IMR-90 (cell line): ENCODE measurements at regions not wholly inside any gene's neighbourhood (a gene's known extent, or its start where the extent isn't known, plus 50 kb on each side); places are given as distances from the start of the nearest gene placed in this dataset.

ENCODE experiments used
- BHLHE40 ChIP-seq: fragments of 150-350 bp; IDR thresholded peaks from 2 replicates; pipeline ENCODE4 v1.6.1; 2016; ENCODE audit warnings: mild to moderate bottlenecking, low read depth, low read length
- CEBPB ChIP-seq: IDR thresholded peaks from 2 replicates; pipeline ENCODE4 v1.6.1; 2012; ENCODE audit warnings: low read depth, low read length, improper control_type of control experiment
- CHD1 ChIP-seq: IDR thresholded peaks from 2 replicates; pipeline ENCODE4 v1.6.1; 2012; ENCODE audit warnings: low read depth, low read length, improper control_type of control experiment
- ELK1 ChIP-seq: fragments of 150-350 bp; IDR thresholded peaks from 2 replicates; pipeline ENCODE4 v1.6.1; 2016; ENCODE audit warnings: low read depth, mild to moderate bottlenecking, low read length, moderate library complexity, borderline replicate concordance
- MAFK ChIP-seq: IDR thresholded peaks from 2 replicates; pipeline ENCODE4 v1.6.1; 2012; ENCODE audit warnings: low read depth, low read length, improper control_type of control experiment
- MAZ ChIP-seq: IDR thresholded peaks from 2 replicates; pipeline ENCODE4 v1.6.1; 2012; ENCODE audit warnings: low read depth, mild to moderate bottlenecking, low read length, improper control_type of control experiment, moderate library complexity, borderline replicate concordance
- MXI1 ChIP-seq: IDR thresholded peaks from 2 replicates; pipeline ENCODE4 v1.6.1; 2012; ENCODE audit warnings: low read depth, mild to moderate bottlenecking, low read length, moderate library complexity, borderline replicate concordance
- POLR2A ChIP-seq: IDR thresholded peaks from 2 replicates; pipeline ENCODE4 v1.6.1; 2012; ENCODE audit warnings: mild to moderate bottlenecking, low read depth, low read length
- RAD21 ChIP-seq: IDR thresholded peaks from 2 replicates; pipeline ENCODE4 v1.6.1; 2012; ENCODE audit warnings: low read length, improper control_type of control experiment
- RFX5 ChIP-seq: IDR thresholded peaks from 2 replicates; pipeline ENCODE4 v1.8.0; 2012; ENCODE audit warnings: low read depth, mild to moderate bottlenecking, low read length, moderate library complexity
- SMC3 ChIP-seq: fragments of 150-350 bp; IDR thresholded peaks from 2 replicates; pipeline ENCODE4 v1.6.1; 2016; ENCODE audit warnings: low read depth, mild to moderate bottlenecking, antibody characterized with exemption, low read length, moderate library complexity
- TF ChIP-seq, protein P1 (sequence below): conservative IDR thresholded peaks from 2 replicates; pipeline ENCODE4 v1.5.1; 2012; ENCODE audit warnings: mild to moderate bottlenecking, low read depth, low read length, improper control_type of control experiment
- TF ChIP-seq, protein P2 (sequence below): fragments of 150-350 bp; IDR thresholded peaks from 2 replicates; pipeline ENCODE4 v1.6.1; 2017; ENCODE audit warnings: mild to moderate bottlenecking, antibody characterized with exemption, low read length, low read depth

DNA sequence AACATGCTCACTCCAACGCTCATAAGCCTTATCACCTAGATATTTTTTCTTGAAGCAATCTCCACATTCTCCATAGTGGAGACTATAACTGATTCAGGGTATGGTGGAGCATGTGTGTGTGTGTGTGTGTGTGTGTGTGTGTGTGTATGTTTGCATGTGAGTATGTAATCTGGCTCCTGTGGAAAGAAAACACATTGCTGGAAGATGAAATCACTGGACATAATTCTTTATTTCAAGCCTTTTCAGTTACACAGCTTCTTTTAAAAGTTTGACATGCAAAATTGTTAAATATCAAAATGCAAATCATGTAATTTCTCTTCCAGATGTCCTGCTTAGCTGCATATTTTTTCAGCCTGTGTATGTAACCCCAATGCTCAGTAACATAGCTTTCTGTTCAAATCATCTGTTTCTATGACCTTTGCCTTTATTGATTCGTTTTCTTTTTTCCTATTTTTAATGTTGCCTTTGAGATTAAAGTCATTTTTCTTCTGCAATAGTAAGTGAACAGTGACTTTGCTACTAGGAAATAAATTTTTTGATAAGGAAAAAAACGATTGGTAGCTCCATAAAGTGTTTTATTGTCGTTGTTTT, 80.5 kb upstream of the BTG1 start:
- TF ChIP-seq POLR2A (no peak), RAD21 (no peak), CEBPB (no peak), MAFK (no peak), RFX5 (no peak), MXI1 (no peak), CHD1 (no peak), SMC3 (no peak), MAZ (no peak), ELK1 (no peak), BHLHE40 (no peak)
- TF ChIP-seq, protein P1, sequence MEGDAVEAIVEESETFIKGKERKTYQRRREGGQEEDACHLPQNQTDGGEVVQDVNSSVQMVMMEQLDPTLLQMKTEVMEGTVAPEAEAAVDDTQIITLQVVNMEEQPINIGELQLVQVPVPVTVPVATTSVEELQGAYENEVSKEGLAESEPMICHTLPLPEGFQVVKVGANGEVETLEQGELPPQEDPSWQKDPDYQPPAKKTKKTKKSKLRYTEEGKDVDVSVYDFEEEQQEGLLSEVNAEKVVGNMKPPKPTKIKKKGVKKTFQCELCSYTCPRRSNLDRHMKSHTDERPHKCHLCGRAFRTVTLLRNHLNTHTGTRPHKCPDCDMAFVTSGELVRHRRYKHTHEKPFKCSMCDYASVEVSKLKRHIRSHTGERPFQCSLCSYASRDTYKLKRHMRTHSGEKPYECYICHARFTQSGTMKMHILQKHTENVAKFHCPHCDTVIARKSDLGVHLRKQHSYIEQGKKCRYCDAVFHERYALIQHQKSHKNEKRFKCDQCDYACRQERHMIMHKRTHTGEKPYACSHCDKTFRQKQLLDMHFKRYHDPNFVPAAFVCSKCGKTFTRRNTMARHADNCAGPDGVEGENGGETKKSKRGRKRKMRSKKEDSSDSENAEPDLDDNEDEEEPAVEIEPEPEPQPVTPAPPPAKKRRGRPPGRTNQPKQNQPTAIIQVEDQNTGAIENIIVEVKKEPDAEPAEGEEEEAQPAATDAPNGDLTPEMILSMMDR, result no peak
- TF ChIP-seq, protein P2, sequence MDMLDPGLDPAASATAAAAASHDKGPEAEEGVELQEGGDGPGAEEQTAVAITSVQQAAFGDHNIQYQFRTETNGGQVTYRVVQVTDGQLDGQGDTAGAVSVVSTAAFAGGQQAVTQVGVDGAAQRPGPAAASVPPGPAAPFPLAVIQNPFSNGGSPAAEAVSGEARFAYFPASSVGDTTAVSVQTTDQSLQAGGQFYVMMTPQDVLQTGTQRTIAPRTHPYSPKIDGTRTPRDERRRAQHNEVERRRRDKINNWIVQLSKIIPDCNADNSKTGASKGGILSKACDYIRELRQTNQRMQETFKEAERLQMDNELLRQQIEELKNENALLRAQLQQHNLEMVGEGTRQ, result no peak
